ENCODE measurements at regions not wholly inside any gene's neighbourhood (a gene's known extent, or its start where the extent isn't known, plus 50 kb on each side); places are given as distances from the start of the nearest gene placed in this dataset.

- no peak for DNase-seq (ENCODE audit: low spot score)
These were observed 1750.6 kb upstream of the CDH9 start for GRCh38 chr5:28788954-28789353.

GRCh38 chr5:28780083-28780692, 1741.8 kb upstream of the CDH9 start:
- no peak for TF ChIP-seq CTCF (IDR thresholded peaks at IDR 0.05; ENCODE audit: extremely low read depth, missing control alignments)
- DNase-seq (ENCODE audit: low spot score): no peak

More at GRCh38 chr5:28788954-28789353, 1750.6 kb upstream of the CDH9 start:
- TF ChIP-seq CTCF (IDR thresholded peaks at IDR 0.05; ENCODE audit: extremely low read depth, missing control alignments): no peak

- TF ChIP-seq CTCF (IDR thresholded peaks at IDR 0.05; ENCODE audit: extremely low read depth, missing control alignments): no peak
- no peak for DNase-seq (ENCODE audit: low spot score)
These were observed 1740.9 kb upstream of the CDH9 start for GRCh38 chr5:28779161-28779754.

GRCh38 chr5:28770307-28770706, 1731.9 kb upstream of the CDH9 start:
- no peak for TF ChIP-seq CTCF (IDR thresholded peaks at IDR 0.05; ENCODE audit: extremely low read depth, missing control alignments)
- no peak for DNase-seq (ENCODE audit: low spot score)

GRCh38 chr5:28766565-28767158, 1728.3 kb upstream of the CDH9 start:
- DNase-seq (ENCODE audit: low spot score): no peak
- TF ChIP-seq CTCF (IDR thresholded peaks at IDR 0.05; ENCODE audit: extremely low read depth, missing control alignments): no peak

GRCh38 chr5:28751396-28751795, 1713.0 kb upstream of the CDH9 start:
- DNase-seq (ENCODE audit: low spot score): no peak
- no peak for TF ChIP-seq CTCF (IDR thresholded peaks at IDR 0.05; ENCODE audit: extremely low read depth, missing control alignments)

GRCh38 chr5:28750251-28750650, 1711.9 kb upstream of the CDH9 start:
- no peak for DNase-seq (ENCODE audit: low spot score)

More at GRCh38 chr5:28750251-28750650, 1711.9 kb upstream of the CDH9 start:
- no peak for TF ChIP-seq CTCF (IDR thresholded peaks at IDR 0.05; ENCODE audit: extremely low read depth, missing control alignments)
